Mesothelial cell of epicardium (in vitro differentiated cells): ENCODE measurements at regions not wholly inside any gene's neighbourhood (a gene's known extent, or its start where the extent isn't known, plus 50 kb on each side); places are given as distances from the start of the nearest gene placed in this dataset.
"Not testable (repeated sequence)": the region's sequence is repeated elsewhere in the genome, so short reads cannot be mapped to it uniquely, and the experiment has no call there.

Experiments used
- DNase-seq, 2 experiments: peaks; one replicate each; pipeline ENCODE4 v3.0.0; 2021; ENCODE audit warnings: low spot score in 2 of 2; ENCODE audit not compliant: unreplicated experiment in 2 of 2
- H3K27ac Mint-ChIP-seq: 2 replicates; pipeline ENCODE4 v1.8.0; 2021; ENCODE audit warnings: mixed read lengths
- H3K27me3 Mint-ChIP-seq: 2 replicates; pipeline ENCODE4 v1.8.0; 2021; ENCODE audit warnings: low read depth, mixed read lengths
- H3K36me3 Mint-ChIP-seq: 2 replicates; pipeline ENCODE4 v1.8.0; 2021; ENCODE audit warnings: mixed read lengths
- H3K4me1 Mint-ChIP-seq: 2 replicates; pipeline ENCODE4 v1.8.0; 2021; ENCODE audit warnings: mixed read lengths
- H3K4me3 Mint-ChIP-seq: 2 replicates; pipeline ENCODE4 v1.8.0; 2021; ENCODE audit warnings: mild to moderate bottlenecking, moderate library complexity, mixed read lengths
- H3K9me3 Mint-ChIP-seq: 2 replicates; pipeline ENCODE4 v1.8.0; 2021; ENCODE audit warnings: mixed read lengths
- TF ChIP-seq, protein P1 (sequence below): fragments of 200-600 bp; sonication (generic); IDR thresholded peaks from one replicate; pipeline ENCODE4 v1.5.0; 2021; ENCODE audit warnings: antibody characterized with exemption; ENCODE audit not compliant: unreplicated experiment

DNA sequence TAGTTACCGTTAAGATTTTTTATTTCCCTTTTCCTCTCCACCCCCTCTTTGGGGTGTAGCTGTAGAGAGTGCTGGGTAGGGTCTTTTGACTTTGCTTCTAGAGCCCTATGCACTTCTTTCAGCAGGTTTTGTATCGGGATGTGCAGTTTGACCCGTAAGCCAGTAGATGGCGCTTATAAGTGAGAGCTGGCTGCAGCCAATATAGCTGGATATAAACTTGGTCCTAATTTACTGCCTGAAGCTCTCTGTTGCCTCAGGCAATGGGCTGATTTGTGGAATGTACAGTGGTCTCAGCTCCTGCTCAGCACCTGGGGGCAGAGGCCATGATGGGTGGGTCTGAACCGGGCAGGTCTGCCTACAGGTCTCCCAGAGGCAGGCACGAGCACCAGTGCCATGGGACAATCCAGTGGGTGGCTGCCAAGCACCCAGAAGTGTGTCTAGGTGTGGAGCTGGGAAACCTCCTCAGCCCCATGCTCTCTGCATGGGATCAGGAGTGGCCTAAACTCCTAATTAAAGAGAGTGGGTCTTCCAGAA, 146.5 kb downstream of the SPANXN1 start:
- H3K4me1 Mint-ChIP-seq, result no peaks in the 10 kb centered on the region
- no peak overlapping the region for H3K4me3 Mint-ChIP-seq
- H3K36me3 Mint-ChIP-seq, result peaks cover 2% of the 10 kb centered on the region
- H3K27ac Mint-ChIP-seq, result no peak overlapping the region
- TF ChIP-seq, protein P1, sequence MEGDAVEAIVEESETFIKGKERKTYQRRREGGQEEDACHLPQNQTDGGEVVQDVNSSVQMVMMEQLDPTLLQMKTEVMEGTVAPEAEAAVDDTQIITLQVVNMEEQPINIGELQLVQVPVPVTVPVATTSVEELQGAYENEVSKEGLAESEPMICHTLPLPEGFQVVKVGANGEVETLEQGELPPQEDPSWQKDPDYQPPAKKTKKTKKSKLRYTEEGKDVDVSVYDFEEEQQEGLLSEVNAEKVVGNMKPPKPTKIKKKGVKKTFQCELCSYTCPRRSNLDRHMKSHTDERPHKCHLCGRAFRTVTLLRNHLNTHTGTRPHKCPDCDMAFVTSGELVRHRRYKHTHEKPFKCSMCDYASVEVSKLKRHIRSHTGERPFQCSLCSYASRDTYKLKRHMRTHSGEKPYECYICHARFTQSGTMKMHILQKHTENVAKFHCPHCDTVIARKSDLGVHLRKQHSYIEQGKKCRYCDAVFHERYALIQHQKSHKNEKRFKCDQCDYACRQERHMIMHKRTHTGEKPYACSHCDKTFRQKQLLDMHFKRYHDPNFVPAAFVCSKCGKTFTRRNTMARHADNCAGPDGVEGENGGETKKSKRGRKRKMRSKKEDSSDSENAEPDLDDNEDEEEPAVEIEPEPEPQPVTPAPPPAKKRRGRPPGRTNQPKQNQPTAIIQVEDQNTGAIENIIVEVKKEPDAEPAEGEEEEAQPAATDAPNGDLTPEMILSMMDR, result no peak
- H3K27me3 Mint-ChIP-seq, result no peaks in the 10 kb centered on the region
- H3K9me3 Mint-ChIP-seq, result peaks cover 70% of the 10 kb centered on the region
- DNase-seq, result no peak

DNA sequence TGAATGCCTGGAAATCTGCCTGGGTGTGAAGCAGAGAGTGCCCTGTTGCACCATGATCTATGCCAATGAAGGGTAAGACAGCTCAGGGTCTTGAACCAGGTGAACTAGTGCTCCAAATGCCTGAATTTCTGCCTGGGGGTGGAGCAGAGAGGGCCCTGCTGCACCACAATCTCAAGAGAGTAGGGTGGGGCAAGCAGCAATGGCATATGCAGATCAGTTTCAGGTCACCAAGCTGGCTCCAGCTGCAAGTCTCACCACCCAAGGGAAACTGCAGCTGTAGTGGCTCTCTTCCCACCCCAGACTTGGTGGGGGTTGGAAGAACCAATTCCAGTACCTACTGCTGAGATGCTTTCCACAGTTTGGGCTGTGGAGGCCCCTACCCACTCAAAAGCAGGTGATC, 147.0 kb downstream of the SPANXN1 start:
- Mint-ChIP-seq H3K9me3 (peaks cover 76% of the 10 kb centered on the region), H3K27me3 (no peaks in the 10 kb centered on the region), H3K4me1 (no peaks in the 10 kb centered on the region), H3K4me3 (no peak overlapping the region), H3K27ac (no peak overlapping the region), H3K36me3 (peaks cover 2% of the 10 kb centered on the region)
- no peak for DNase-seq
- TF ChIP-seq, protein P1, result no peak

DNA sequence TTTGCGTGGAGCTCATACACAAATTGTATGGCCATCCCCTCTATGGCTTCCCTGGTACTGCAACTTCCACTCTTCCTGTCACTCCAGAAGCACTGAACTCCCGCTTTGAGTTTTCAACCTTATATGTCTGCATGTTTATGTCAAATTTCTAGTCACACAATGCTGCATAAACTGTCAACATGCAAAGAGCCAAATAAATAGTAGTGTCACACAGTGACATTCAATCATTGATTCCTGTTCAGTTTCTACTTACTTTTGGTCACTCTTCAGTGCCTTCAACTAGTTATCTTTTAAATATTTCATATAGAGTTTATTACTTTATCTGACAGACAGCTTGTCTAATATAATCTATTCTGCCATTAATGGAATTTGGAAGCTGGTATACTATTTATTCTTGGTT, 149.3 kb downstream of the SPANXN1 start:
- TF ChIP-seq, protein P1, result no peak
- Mint-ChIP-seq H3K27me3 (no peaks in the 10 kb centered on the region), H3K36me3 (peaks cover 2% of the 10 kb centered on the region), H3K4me3 (no peak overlapping the region), H3K9me3 (peaks cover 62% of the 10 kb centered on the region), H3K27ac (no peak overlapping the region), H3K4me1 (no peaks in the 10 kb centered on the region)
- no peak for DNase-seq

DNA sequence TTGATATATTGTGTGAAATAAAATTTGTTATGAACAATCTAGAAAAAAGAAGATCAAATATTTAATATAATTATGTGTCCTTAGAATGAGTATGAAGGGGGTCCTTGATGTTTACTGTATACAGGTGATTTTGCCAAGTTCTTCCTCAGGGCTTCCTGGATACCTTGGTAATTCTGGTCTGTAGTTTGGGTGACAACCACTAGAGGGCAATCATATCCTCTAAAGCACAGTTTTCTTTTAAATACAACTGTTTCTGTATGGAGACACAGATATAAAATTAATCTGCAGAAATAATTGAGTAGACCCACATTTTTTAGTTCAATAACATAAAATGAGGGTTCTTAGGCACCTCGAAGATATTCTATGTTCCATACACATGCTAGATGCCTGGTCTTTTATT, 157.7 kb downstream of the SPANXN1 start:
- Mint-ChIP-seq H3K9me3 (peaks cover 13% of the 10 kb centered on the region), H3K4me1 (no peaks in the 10 kb centered on the region), H3K36me3 (no peaks in the 10 kb centered on the region), H3K27me3 (no peaks in the 10 kb centered on the region), H3K4me3 (no peak overlapping the region), H3K27ac (no peak overlapping the region)
- TF ChIP-seq, protein P1, result peak; percentile 68
- no peak for DNase-seq

DNA sequence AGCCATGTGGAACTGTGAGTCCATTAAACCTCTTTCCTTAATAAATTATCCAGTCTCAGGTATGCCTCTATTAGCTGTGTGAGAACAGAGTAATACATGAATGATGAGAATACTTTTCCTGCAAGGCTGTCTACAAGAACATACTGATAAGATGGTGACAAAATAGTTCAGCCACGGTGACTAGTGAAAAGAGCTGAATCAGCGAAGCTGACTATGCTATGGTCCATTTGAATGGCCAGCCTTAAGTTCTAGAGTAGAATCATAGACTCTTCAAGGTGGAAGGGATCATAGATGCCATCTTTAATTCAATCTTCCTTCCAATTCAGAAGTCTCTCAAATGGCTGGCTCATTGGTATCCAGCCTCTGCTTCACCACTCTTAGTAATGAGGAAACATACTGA, 163.3 kb downstream of the SPANXN1 start:
- TF ChIP-seq, protein P1, result no peak
- no peaks in the 10 kb centered on the region for H3K27me3 Mint-ChIP-seq
- no peak for DNase-seq
- no peak overlapping the region for H3K27ac Mint-ChIP-seq
- no peak overlapping the region for H3K4me3 Mint-ChIP-seq
- H3K4me1 Mint-ChIP-seq, result no peaks in the 10 kb centered on the region
- H3K36me3 Mint-ChIP-seq, result no peaks in the 10 kb centered on the region
- H3K9me3 Mint-ChIP-seq, result peaks cover 37% of the 10 kb centered on the region

DNA sequence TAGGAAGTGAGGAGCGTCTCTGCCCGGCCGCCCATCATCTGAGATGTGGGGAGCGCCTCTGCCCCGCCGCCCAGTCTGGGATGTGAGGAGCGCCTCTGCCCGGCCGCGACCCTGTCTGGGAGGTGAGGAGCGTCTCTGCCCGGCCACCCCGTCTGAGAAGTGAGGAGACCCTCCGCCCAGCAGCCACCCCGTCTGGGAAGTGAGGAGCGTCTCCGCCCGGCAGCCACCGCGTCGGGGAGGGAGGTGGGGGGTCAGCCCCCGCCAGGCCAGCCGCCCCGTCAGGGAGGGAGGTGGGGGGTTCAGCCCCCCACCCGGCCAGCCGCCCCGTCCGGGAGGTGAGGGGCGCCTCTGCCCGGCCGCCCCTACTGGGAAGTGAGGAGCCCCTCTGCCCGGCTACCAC, 188.9 kb downstream of the SPANXN1 start:
- not testable (repeated sequence) for H3K4me3 Mint-ChIP-seq, H3K36me3 Mint-ChIP-seq, H3K27ac Mint-ChIP-seq, H3K4me1 Mint-ChIP-seq, H3K27me3 Mint-ChIP-seq, DNase-seq
- peaks cover 28% of the 10 kb centered on the region for H3K9me3 Mint-ChIP-seq
